Esophagus squamous epithelium (tissue), 5 donors: ENCODE measurements at regions not wholly inside any gene's neighbourhood (a gene's known extent, or its start where the extent isn't known, plus 50 kb on each side); places are given as distances from the start of the nearest gene placed in this dataset.

Experiments used
- DNase-seq: peaks from one replicate; lab custom pipeline; 2025; lab: John Stamatoyannopoulos, UW
- H3K27ac ChIP-seq, 4 donors: fragments of 200-600 bp; sonication (generic); one replicate each; pipeline ENCODE4 v1.5.1; 2016 to 2019; ENCODE audit warnings: mild to moderate bottlenecking in 1 of 4
- H3K27me3 ChIP-seq, 4 donors: fragments of 200-600 bp; sonication (generic); 1 replicate in 3 of 4; 2 replicates in 1 of 4; pipeline versions ENCODE4 v1.5.1 to v1.6.0; 2017 to 2021; ENCODE audit warnings: antibody characterized with exemption in 1 of 4
- H3K36me3 ChIP-seq, 3 donors: fragments of 200-600 bp; sonication (generic); one replicate each; pipeline ENCODE4 v1.5.1; 2016 to 2019
- H3K4me1 ChIP-seq, 3 donors: fragments of 200-600 bp; sonication (generic); one replicate each; pipeline ENCODE4 v1.5.1; 2017 to 2019
- H3K4me3 ChIP-seq, 4 donors: fragments of 200-600 bp; sonication (generic); 1 replicate in 3 of 4; 2 replicates in 1 of 4; pipeline ENCODE4 v1.5.1; 2016 to 2019; ENCODE audit warnings: mild to moderate bottlenecking in 2 of 4, moderate library complexity in 1 of 4
- H3K9me3 ChIP-seq, 3 donors: fragments of 200-600 bp; sonication (generic); one replicate each; pipeline ENCODE4 v1.5.1; 2016 to 2019
- CTCF ChIP-seq, 6 experiments: fragments of 450-650 bp in 4 of 6; fragments of 200-600 bp in 2 of 6; sonication (generic) in 2 of 6; IDR thresholded peaks; one replicate each; pipeline ENCODE4 v1.5.1; 2016 to 2019; ENCODE audit warnings: antibody characterized with exemption in 6 of 6, mild to moderate bottlenecking in 4 of 6, moderate library complexity in 4 of 6
- POLR2A ChIP-seq, 4 donors: fragments of 450-650 bp; IDR thresholded peaks; one replicate each; pipeline ENCODE4 v1.6.1; 2017; ENCODE audit warnings: antibody characterized with exemption in 4 of 4, mild to moderate bottlenecking in 4 of 4, moderate library complexity in 3 of 4
- WGBS, 2 donors: methylation state at CpG; one replicate each; pipeline ENCODE4 v1.1.5; 2018; 5-methylcytosine and 5-hydroxymethylcytosine counted together
- intact Hi-C: fragments of 100-400 bp; cut with DNase I; formaldehyde crosslinking; loops from one replicate; pipeline ENCODE4 v1.15.0; 2022
- donor health status: DM: yes; HTN: yes; CAD: no.

- H3K4me3 ChIP-seq = no peak overlapping the region
- intact Hi-C loops = no loop called here
- no peaks in the 10 kb centered on the region for H3K4me1 ChIP-seq
- H3K9me3 ChIP-seq = no peaks in the 10 kb centered on the region
- H3K27ac ChIP-seq = no peak overlapping the region
- TF ChIP-seq CTCF (IDR thresholded peaks at IDR 0.05) = no peak
- H3K27me3 ChIP-seq = no peaks in the 10 kb centered on the region
- DNase-seq = no peak
- H3K36me3 ChIP-seq = no peaks in the 10 kb centered on the region
Observed at GRCh38 chr6:121876721-121877120, 441.3 kb downstream of the GJA1 start.

GRCh38 chr6:121879149-121879548, 443.7 kb downstream of the GJA1 start:
- no peaks in the 10 kb centered on the region for H3K4me1 ChIP-seq
- no peak overlapping the region for H3K27ac ChIP-seq
- WGBS, 2 donors = 62 to 63% methylated on average over 1 of the region's 1 CpG
- no peak for TF ChIP-seq POLR2A (IDR thresholded peaks at IDR 0.05)
- TF ChIP-seq CTCF (IDR thresholded peaks at IDR 0.05) = no peak
- intact Hi-C loops = no loop called here
- no peaks in the 10 kb centered on the region for H3K9me3 ChIP-seq
- no peak overlapping the region for H3K4me3 ChIP-seq
- H3K36me3 ChIP-seq = no peaks in the 10 kb centered on the region
- DNase-seq = no peak
- no peaks in the 10 kb centered on the region for H3K27me3 ChIP-seq

GRCh38 chr6:121880831-121881230, 445.4 kb downstream of the GJA1 start:
- no peak for DNase-seq
- intact Hi-C loops = no loop called here
- Histone ChIP-seq H3K4me1 (peaks cover 0 to 13% (median 2%) of the 10 kb centered on the region in 3 donors), H3K9me3 (no peaks in the 10 kb centered on the region), H3K27me3 (no peaks in the 10 kb centered on the region), H3K4me3 (no peak overlapping the region), H3K27ac (no peak overlapping the region), H3K36me3 (no peaks in the 10 kb centered on the region)
- TF ChIP-seq POLR2A (IDR thresholded peaks at IDR 0.05) = no peak
- TF ChIP-seq CTCF (IDR thresholded peaks at IDR 0.05) = no peak

GRCh38 chr6:121881974-121882667, 446.7 kb downstream of the GJA1 start:
- intact Hi-C loops = no loop called here
- whole genome bisulfite sequencing, 2 donors = 71 to 80% methylated on average over 2 of the region's 2 CpGs
- DNase-seq = no peak
- H3K36me3 ChIP-seq = no peaks in the 10 kb centered on the region
- H3K9me3 ChIP-seq = no peaks in the 10 kb centered on the region
- TF ChIP-seq POLR2A (IDR thresholded peaks at IDR 0.05) (no peak), CTCF (IDR thresholded peaks at IDR 0.05) (no peak)
- no peak overlapping the region for H3K27ac ChIP-seq
- H3K27me3 ChIP-seq = no peaks in the 10 kb centered on the region
- peaks cover 0 to 19% (median 2%) of the 10 kb centered on the region in 3 donors for H3K4me1 ChIP-seq
- no peak overlapping the region for H3K4me3 ChIP-seq

- 71 to 79% methylated on average over 4 of the region's 4 CpGs for WGBS, 2 donors
Observed at GRCh38 chr6:121884091-121884490, 448.6 kb downstream of the GJA1 start.

GRCh38 chr6:121884620-121885019, 449.2 kb downstream of the GJA1 start:
- 70 to 78% methylated on average over 1 of the region's 1 CpG for WGBS, 2 donors
- no peak overlapping the region for H3K4me3 ChIP-seq

More at GRCh38 chr6:121884091-121884490, 448.6 kb downstream of the GJA1 start:
- H3K36me3 ChIP-seq = no peaks in the 10 kb centered on the region
- intact Hi-C loops = no loop called here
- H3K27ac ChIP-seq = no peak overlapping the region
- no peak for DNase-seq
- no peaks in the 10 kb centered on the region for H3K9me3 ChIP-seq
- H3K27me3 ChIP-seq = no peaks in the 10 kb centered on the region
- H3K4me3 ChIP-seq = no peak overlapping the region
- peaks cover 0 to 19% (median 2%) of the 10 kb centered on the region in 3 donors for H3K4me1 ChIP-seq
- no peak for TF ChIP-seq POLR2A (IDR thresholded peaks at IDR 0.05)

More at GRCh38 chr6:121884620-121885019, 449.2 kb downstream of the GJA1 start:
- Histone ChIP-seq H3K27me3 (no peaks in the 10 kb centered on the region), H3K9me3 (no peaks in the 10 kb centered on the region), H3K36me3 (no peaks in the 10 kb centered on the region), H3K4me1 (peaks cover 0 to 19% (median 2%) of the 10 kb centered on the region in 3 donors), H3K27ac (no peak overlapping the region)
- DNase-seq = no peak
- intact Hi-C loops = no loop called here
- no peak for TF ChIP-seq CTCF (IDR thresholded peaks at IDR 0.05)
- no peak for TF ChIP-seq POLR2A (IDR thresholded peaks at IDR 0.05)
